ENCODE measurements at regions not wholly inside any gene's neighbourhood (a gene's known extent, or its start where the extent isn't known, plus 50 kb on each side); places are given as distances from the start of the nearest gene placed in this dataset.

DNA sequence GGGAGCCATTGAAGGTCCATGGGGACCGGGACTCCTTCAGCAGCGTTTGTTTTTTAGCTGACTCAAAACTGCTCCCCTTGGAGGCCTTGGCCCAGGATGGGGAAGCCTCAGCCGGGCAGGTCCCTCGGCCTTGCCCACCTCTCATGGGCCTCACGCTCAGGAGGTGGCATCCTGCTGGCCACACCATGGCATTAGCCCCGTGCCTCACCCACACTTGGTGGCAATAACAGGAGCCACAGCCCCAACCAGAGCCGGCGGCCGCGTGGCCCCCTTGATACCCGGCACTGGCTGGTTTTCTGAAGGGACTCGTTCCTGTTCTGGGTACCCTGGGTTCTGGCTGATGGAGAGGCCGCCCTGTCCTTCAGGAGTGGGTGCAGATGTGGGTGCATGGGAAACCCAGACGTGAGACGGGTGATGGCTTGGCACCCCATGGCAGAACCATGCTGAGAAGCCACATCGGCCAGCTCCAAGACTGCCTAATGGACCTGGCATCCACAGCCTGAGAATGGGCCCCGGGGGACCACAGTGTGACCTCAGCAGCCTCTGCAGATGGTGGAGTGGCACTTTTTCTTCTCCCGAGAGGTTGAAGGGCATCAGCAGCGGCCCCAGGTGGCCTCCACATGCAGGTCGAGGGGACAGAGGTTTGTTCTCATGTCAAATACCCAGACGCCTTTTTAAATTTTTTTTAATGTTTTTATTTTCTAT lies 49.8 kb upstream of the PPARA start:
- Histone ChIP-seq H3K27ac (ENCODE audit: low read depth, low read length) (no peak overlapping the region), H3K9me3 (ENCODE audit: insufficient read depth, low read depth, low read length) (no peaks in the 10 kb centered on the region), H3K36me3 (ENCODE audit: insufficient read depth, low read length) (no peaks in the 10 kb centered on the region), H3K4me1 (ENCODE audit: insufficient read depth, low read length) (no peaks in the 10 kb centered on the region), H3K9ac (ENCODE audit: low read depth, low read length) (no peak overlapping the region), H3K4me3 (ENCODE audit: low read length) (no peak overlapping the region), H3K27me3 (ENCODE audit: insufficient read depth, low read length) (no peaks in the 10 kb centered on the region)
- 95% methylated on average over 21 of the region's 21 CpGs for WGBS

All from HUES64 (cell line).